HEK293 (cell line): ENCODE measurements at regions not wholly inside any gene's neighbourhood (a gene's known extent, or its start where the extent isn't known, plus 50 kb on each side); places are given as distances from the start of the nearest gene placed in this dataset.

Experiments used
- ZNF514 ChIP-seq: fragments of 450-650 bp; formaldehyde crosslinking; IDR thresholded peaks from 2 replicates; pipeline ENCODE4 v1.5.1; 2016; ENCODE audit warnings: missing biosample characterization, missing genetic modification characterization
- ZNF660 ChIP-seq: fragments of 450-650 bp; IDR thresholded peaks from 2 replicates; pipeline ENCODE4 v1.5.1; 2018; ENCODE audit warnings: missing biosample characterization, mild to moderate bottlenecking, missing genetic modification characterization

GRCh38 chr4:125541836-125542385 is 227.2 kb downstream of the FAT4 start:
- TF ChIP-seq ZNF514 (tag by site-specific recombination) (no peak), ZNF660 (tag by site-specific recombination) (no peak)
